ENCODE measurements at regions not wholly inside any gene's neighbourhood (a gene's known extent, or its start where the extent isn't known, plus 50 kb on each side); places are given as distances from the start of the nearest gene placed in this dataset.

DNA sequence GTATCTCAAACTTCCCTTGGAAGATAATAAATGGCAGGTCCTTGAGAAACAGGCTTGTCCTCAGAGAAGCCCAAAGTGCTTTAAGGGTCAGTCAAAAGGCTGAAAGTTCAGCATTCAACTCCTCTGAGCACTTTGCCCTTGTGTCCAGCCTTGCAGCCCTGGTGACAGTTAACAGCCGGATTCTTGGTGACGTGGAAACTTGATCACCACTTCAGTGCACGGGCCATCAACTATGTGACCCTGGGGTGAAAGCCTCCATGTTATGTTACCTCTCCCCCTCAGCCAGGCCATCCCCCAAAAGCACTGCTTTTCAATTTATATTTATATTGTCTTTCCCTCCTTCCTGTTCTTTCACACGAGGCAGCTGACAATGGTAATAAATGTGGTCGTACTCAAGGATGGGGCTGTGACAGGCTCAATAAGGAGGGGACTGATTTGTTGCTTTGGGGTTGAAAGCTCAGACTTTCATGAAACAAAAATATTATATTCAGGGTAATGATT is 164.0 kb upstream of the NRP1 start:
- ATAC-seq (ENCODE audit: low read depth): no peak
- Histone ChIP-seq H3K4me1 (ENCODE audit: insufficient read depth, poor library complexity, severe bottlenecking) (no peaks in the 10 kb centered on the region), H3K36me3 (ENCODE audit: low read depth) (no peaks in the 10 kb centered on the region), H3K9me3 (ENCODE audit: severe bottlenecking) (no peaks in the 10 kb centered on the region), H3K27ac (ENCODE audit: poor library complexity, severe bottlenecking) (no peak overlapping the region), H3K4me3 (ENCODE audit: severe bottlenecking) (no peak overlapping the region), H3K27me3 (ENCODE audit: insufficient read depth, poor library complexity, severe bottlenecking) (no peaks in the 10 kb centered on the region)
- no peak for DNase-seq (ENCODE audit: low spot score)
- TF ChIP-seq, protein P1, sequence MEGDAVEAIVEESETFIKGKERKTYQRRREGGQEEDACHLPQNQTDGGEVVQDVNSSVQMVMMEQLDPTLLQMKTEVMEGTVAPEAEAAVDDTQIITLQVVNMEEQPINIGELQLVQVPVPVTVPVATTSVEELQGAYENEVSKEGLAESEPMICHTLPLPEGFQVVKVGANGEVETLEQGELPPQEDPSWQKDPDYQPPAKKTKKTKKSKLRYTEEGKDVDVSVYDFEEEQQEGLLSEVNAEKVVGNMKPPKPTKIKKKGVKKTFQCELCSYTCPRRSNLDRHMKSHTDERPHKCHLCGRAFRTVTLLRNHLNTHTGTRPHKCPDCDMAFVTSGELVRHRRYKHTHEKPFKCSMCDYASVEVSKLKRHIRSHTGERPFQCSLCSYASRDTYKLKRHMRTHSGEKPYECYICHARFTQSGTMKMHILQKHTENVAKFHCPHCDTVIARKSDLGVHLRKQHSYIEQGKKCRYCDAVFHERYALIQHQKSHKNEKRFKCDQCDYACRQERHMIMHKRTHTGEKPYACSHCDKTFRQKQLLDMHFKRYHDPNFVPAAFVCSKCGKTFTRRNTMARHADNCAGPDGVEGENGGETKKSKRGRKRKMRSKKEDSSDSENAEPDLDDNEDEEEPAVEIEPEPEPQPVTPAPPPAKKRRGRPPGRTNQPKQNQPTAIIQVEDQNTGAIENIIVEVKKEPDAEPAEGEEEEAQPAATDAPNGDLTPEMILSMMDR (IDR thresholded peaks at IDR 0.05; ENCODE audit: poor library complexity, severe bottlenecking): no peak

- no peak overlapping the region for H3K4me3 ChIP-seq (ENCODE audit: severe bottlenecking)
- TF ChIP-seq, protein P1 (IDR thresholded peaks at IDR 0.05; ENCODE audit: poor library complexity, severe bottlenecking): no peak
- H3K27ac ChIP-seq (ENCODE audit: poor library complexity, severe bottlenecking): no peak overlapping the region
- H3K27me3 ChIP-seq (ENCODE audit: insufficient read depth, poor library complexity, severe bottlenecking): no peaks in the 10 kb centered on the region
- no peaks in the 10 kb centered on the region for H3K36me3 ChIP-seq (ENCODE audit: low read depth)
- DNase-seq (ENCODE audit: low spot score): no peak
- H3K4me1 ChIP-seq (ENCODE audit: insufficient read depth, poor library complexity, severe bottlenecking): no peaks in the 10 kb centered on the region
- ATAC-seq (ENCODE audit: low read depth): no peak
- H3K9me3 ChIP-seq (ENCODE audit: severe bottlenecking): no peaks in the 10 kb centered on the region
Observed at GRCh38 chr10:33497338-33497737, 162.9 kb upstream of the NRP1 start.

- TF ChIP-seq, protein P1 (IDR thresholded peaks at IDR 0.05; ENCODE audit: poor library complexity, severe bottlenecking): no peak
- H3K4me3 ChIP-seq (ENCODE audit: severe bottlenecking): no peak overlapping the region
- no peak for ATAC-seq (ENCODE audit: low read depth)
- H3K9me3 ChIP-seq (ENCODE audit: severe bottlenecking): no peaks in the 10 kb centered on the region
- H3K27ac ChIP-seq (ENCODE audit: poor library complexity, severe bottlenecking): no peak overlapping the region
- no peaks in the 10 kb centered on the region for H3K36me3 ChIP-seq (ENCODE audit: low read depth)
- H3K27me3 ChIP-seq (ENCODE audit: insufficient read depth, poor library complexity, severe bottlenecking): no peaks in the 10 kb centered on the region
- no peak for DNase-seq (ENCODE audit: low spot score)
- H3K4me1 ChIP-seq (ENCODE audit: insufficient read depth, poor library complexity, severe bottlenecking): no peaks in the 10 kb centered on the region
Observed at GRCh38 chr10:33496096-33496495, 161.6 kb upstream of the NRP1 start.

- Histone ChIP-seq H3K36me3 (ENCODE audit: low read depth) (no peaks in the 10 kb centered on the region), H3K4me3 (ENCODE audit: severe bottlenecking) (no peak overlapping the region), H3K27ac (ENCODE audit: poor library complexity, severe bottlenecking) (no peak overlapping the region), H3K4me1 (ENCODE audit: insufficient read depth, poor library complexity, severe bottlenecking) (no peaks in the 10 kb centered on the region), H3K9me3 (ENCODE audit: severe bottlenecking) (no peaks in the 10 kb centered on the region), H3K27me3 (ENCODE audit: insufficient read depth, poor library complexity, severe bottlenecking) (no peaks in the 10 kb centered on the region)
- no peak for ATAC-seq (ENCODE audit: low read depth)
- no peak for DNase-seq (ENCODE audit: low spot score)
- TF ChIP-seq, protein P1 (IDR thresholded peaks at IDR 0.05; ENCODE audit: poor library complexity, severe bottlenecking): no peak
Observed at GRCh38 chr10:33494694-33495265, 160.3 kb upstream of the NRP1 start.

- Histone ChIP-seq H3K4me1 (ENCODE audit: insufficient read depth, poor library complexity, severe bottlenecking) (no peaks in the 10 kb centered on the region), H3K36me3 (ENCODE audit: low read depth) (no peaks in the 10 kb centered on the region), H3K9me3 (ENCODE audit: severe bottlenecking) (no peaks in the 10 kb centered on the region), H3K4me3 (ENCODE audit: severe bottlenecking) (no peak overlapping the region), H3K27me3 (ENCODE audit: insufficient read depth, poor library complexity, severe bottlenecking) (no peaks in the 10 kb centered on the region), H3K27ac (ENCODE audit: poor library complexity, severe bottlenecking) (no peak overlapping the region)
- DNase-seq (ENCODE audit: low spot score) (no peak), ATAC-seq (ENCODE audit: low read depth) (no peak)
- TF ChIP-seq, protein P1 (IDR thresholded peaks at IDR 0.05; ENCODE audit: poor library complexity, severe bottlenecking): no peak
Observed at GRCh38 chr10:33493978-33494377, 159.5 kb upstream of the NRP1 start.
